ENCODE measurements at regions not wholly inside any gene's neighbourhood (a gene's known extent, or its start where the extent isn't known, plus 50 kb on each side); places are given as distances from the start of the nearest gene placed in this dataset.
"Not testable (repeated sequence)": the region's sequence is repeated elsewhere in the genome, so short reads cannot be mapped to it uniquely, and the experiment has no call there.

DNA sequence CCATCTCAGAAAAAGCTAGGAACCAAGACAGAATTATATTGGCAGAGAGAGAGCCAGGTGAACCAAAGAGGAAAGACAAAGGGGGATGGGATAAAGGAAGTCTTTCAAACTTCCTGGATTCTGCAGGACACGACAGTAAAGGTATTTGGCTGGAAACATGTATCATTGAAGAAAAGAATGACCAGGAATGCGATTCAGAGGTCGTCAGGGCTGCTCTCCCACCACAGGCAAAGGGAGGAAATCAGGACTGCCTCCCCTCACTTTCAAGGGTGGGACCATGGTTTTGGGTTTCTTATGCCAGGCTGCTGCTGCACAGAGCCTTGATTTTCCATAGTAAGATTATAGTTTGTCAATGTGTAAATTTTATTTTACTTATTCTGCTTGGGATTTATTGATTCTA is 848.8 kb downstream of the BRINP3 start:
- no peak for DNase-seq

DNA sequence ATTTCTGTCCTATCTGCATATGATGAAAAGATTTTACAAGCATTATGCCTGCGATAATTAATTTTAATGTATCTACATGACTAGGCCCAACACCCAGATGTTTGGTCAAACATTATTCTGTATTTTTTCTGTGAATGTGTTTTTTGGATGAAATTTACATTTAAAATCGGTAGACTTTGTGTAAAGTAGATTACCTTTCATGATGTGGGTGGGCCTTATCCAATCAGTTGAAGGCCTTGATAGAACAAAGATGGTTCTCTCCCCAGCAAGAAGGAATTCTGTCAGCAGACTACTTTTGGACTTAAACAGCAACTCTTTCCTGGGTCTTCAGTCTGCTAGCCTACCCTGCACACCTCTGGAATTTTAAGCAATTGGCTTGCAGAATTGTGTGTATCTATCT is 844.0 kb downstream of the BRINP3 start:
- DNase-seq: no peak

DNA sequence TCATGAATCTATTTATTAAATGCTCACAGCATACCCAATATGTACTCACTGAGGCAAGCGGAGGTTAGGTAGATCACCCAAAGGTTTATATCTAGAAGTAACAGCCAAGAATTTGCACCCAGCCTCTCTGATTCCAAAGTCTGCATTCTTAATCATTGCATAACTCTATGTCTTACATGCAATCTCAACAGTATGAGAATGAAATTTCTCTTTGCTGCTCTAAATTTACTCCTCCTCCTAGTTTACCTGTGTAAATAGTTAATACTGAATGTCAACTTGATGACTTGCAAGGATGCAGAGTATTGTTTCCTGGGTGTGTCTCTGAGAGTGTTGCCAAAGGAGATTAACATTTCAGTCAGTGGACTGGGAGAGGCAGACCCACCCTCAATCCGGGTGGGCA is 840.6 kb downstream of the BRINP3 start:
- no peak for DNase-seq

- DNase-seq: not testable (repeated sequence)
Observed at GRCh38 chr1:189644156-189644555, 833.5 kb downstream of the BRINP3 start.

GRCh38 chr1:189644970-189645369 is 832.7 kb downstream of the BRINP3 start:
- no peak for DNase-seq

DNA sequence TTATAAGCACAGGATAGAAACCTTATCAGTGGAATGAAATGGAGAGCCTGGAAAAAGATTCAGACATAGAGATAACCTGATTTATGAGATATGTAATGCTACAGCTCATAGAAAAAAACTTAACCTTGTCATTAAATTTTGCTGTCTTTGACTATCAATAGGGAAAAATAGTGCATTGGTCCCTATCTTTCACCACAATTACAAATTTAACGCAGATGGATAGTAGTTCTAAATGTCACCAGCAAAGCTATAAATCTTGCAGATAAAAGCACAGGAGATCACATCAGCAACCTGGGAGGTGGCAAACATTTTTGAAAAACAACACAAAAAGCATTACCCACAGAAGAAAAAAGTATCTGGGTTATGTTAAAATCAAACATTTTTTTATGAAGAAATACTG is 831.6 kb downstream of the BRINP3 start:
- no peak for DNase-seq

DNA sequence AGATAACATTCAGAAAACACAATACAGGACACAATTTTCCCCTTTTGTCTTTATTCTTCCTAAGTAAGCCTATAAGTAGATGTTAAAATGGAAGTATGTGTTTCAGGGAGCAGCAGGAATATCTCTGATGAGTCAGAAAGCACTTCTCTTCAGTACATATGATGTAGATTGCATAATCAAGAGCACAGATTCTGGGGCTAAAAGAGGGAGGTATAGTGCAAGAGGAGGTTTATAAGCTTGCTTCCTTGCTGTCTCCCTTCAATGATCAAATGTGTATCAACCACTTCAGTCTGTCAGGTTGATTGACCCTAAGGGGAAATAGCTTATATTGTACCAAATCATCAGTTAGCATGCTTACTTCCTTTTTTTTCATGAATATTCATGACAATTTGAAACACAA is 822.8 kb downstream of the BRINP3 start:
- DNase-seq: no peak

GRCh38 chr1:189656628-189657530 is 820.8 kb downstream of the BRINP3 start:
- DNase-seq: no peak

DNA sequence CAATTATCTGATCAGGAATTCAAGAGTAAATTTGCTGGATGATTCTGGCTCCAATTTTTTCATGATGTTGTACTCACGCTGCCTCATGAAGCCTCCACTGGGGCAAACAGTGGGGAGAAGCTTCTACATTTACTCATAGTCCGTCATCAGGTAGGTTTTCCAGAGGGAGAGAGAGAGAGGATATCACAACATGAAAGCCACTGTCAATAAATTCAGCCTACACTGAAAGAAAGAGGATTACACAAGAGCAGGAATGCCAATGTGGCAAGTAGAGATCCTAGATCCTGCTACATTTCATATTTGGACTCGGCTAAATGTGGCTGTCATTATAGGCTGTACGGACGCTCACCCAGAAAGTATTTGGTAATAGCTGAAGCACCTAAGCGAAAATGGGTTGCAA is 819.9 kb downstream of the BRINP3 start:
- DNase-seq: no peak

GRCh38 chr1:189658381-189658780 is 819.3 kb downstream of the BRINP3 start:
- no peak for DNase-seq

GRCh38 chr1:189659731-189660130 is 817.9 kb downstream of the BRINP3 start:
- no peak for DNase-seq

GRCh38 chr1:189662190-189662589 is 815.5 kb downstream of the BRINP3 start:
- no peak for DNase-seq

DNA sequence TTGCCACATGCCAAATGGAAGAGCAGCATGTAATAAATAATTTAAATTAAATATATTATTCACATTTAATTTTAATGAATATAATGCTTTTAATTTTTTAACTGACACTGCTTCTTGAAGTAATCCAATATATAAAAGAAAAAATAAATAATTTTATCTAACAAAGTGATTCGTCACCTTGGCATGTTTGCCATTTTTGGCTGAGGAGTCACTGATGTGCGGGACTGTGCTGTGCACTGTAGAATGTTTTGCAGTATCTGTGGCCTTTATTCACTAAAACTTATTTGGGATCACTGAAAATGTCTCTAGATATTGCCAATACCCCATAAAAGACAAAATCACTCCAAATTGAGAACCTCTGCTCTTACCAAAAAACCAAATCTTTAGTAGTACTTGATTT is 807.8 kb downstream of the BRINP3 start:
- DNase-seq: no peak

- no peak for DNase-seq
Observed at GRCh38 chr1:189673217-189673616, 804.4 kb downstream of the BRINP3 start.

DNA sequence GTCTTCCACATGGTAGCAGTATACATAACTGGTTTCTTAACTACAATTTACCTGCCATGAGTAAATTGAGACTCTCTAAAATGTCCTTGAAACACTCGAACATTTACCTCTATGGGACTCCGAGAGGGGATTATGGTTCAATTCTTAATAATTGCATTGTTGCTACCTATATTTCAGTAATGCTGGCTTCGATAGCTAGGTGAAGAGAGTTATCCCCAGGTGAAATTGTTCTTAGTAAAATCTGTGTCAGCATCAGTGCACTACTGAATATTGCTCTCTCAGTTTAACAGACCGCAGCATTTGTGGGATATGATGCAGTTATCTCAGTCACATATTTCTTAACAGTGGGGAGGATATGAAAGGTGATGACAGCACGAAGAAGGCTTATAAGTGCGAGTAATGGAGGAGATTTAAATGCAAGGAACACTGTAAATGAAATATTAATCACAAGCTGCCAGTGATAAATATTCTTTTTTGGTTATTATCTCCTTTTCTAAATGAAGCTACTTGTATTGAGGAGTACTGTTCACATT is 801.9 kb downstream of the BRINP3 start:
- DNase-seq: no peak

DNA sequence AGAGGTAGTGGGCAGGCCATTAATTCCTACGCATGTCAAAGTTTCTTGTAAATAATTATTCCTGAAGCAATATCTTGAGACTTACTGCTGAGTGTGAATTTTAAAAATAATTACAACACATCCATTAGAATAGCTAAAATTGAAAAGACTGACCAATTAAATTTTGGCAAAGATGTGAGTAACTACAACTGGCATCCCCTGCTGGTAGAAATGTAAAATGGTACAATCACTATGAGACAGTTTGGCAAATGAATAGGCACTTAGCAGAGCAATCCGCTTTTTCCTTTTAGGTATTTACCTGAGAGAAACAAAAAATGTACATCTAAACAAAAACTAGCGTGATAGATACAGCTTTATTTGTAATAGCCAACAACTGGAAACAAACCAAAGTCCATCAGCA is 798.9 kb downstream of the BRINP3 start:
- no peak for DNase-seq

DNA sequence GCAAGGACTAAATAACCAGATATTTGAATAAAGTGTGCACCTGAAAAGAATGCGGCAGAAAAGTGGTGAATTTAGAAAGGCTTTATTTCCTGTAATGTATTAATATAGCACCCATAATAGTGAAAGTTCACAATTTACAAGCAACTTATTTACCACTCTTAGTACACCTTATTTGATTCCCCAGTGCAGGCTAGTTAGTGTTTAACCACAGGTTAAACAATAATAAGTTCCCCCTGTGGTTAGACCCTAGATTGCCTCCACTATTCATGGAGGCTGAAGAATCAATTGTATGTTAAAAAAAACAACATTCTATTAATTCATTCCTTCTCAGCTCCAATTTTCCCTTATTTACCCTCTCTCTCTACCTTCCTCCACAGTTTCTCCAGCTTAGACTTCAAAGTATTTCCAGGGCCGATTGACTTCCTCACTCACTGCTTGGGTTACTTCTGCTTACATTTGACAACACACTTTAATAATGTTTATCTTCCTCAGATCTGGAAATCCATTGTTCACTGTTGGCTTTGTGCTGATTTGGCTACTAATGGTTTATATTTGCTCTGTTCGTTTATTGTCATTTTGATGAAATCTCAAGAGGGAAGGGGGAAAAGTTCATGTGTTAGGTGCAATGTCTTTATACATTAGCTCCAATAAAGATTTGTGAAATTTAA is 796.3 kb downstream of the BRINP3 start:
- DNase-seq: no peak

DNA sequence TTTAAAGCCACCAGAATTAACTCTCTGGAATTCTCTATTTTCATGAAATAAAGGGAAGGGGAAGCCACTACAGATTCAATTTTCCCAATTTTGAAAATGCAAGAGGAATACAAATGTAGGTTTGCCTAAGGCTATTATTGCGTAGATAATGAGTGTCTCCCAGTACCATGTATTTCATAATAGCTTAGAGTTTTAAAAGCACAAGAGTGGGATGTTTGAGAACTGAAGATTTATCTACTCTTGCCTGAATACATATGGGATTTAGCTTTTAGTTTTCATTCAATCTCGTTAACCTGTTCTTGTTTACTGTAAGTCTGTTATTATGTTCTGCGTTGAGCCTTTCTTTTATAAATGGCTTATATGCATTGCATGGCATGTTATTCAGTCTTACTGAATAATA is 795.1 kb downstream of the BRINP3 start:
- no peak for DNase-seq

GRCh38 chr1:189686288-189686687 is 791.4 kb downstream of the BRINP3 start:
- no peak for DNase-seq

- no peak for DNase-seq
Observed at GRCh38 chr1:189693140-189693539, 784.5 kb downstream of the BRINP3 start.

- DNase-seq: no peak
Observed at GRCh38 chr1:189696297-189696696, 781.4 kb downstream of the BRINP3 start.

- no peak for DNase-seq
Observed at GRCh38 chr1:189697113-189697512, 780.6 kb downstream of the BRINP3 start.

- no peak for DNase-seq
Observed at GRCh38 chr1:189701606-189702005, 776.1 kb downstream of the BRINP3 start.

GRCh38 chr1:189706594-189706993 is 771.1 kb downstream of the BRINP3 start:
- no peak for DNase-seq
